PC-9 (cell line): ENCODE measurements at regions not wholly inside any gene's neighbourhood (a gene's known extent, or its start where the extent isn't known, plus 50 kb on each side); places are given as distances from the start of the nearest gene placed in this dataset.

Experiments used
- BruUV-seq: library from RNA; stranded (reverse); fragments of 400-500 nt; replicated peaks from 2 replicates; lab custom pipeline; 2021; lab: Mats Ljungman, UMichigan
- CTCF ChIA-PET: fragments of 300-600 bp; sonication (Branson Sonifier 250); formaldehyde crosslinking; loops from one replicate; lab custom pipeline; 2022; ENCODE audit warnings: antibody characterized with exemption; lab: Charles Lee
- POLR2A ChIA-PET: fragments of 300-600 bp; sonication (Branson Sonifier 250); formaldehyde crosslinking; loops from one replicate; lab custom pipeline; 2022; ENCODE audit warnings: antibody characterized with exemption; ENCODE audit not compliant: unreplicated experiment; lab: Charles Lee
- DNase-seq, 2 experiments: peaks; one replicate each; pipeline versions ENCODE4 v3.0.0 to v3.0.0-alpha.2; 2015 to 2022; ENCODE audit warnings: mixed read lengths in 1 of 2
- H2AFZ ChIP-seq: fragments of 200-600 bp; sonication (generic); 2 replicates; pipeline ENCODE4 v1.8.1; 2017; ENCODE audit warnings: antibody characterized with exemption
- H3F3A ChIP-seq: fragments of 200-600 bp; sonication (generic); 2 replicates; pipeline ENCODE4 v1.8.1; 2017; ENCODE audit warnings: antibody characterized with exemption, mild to moderate bottlenecking, low read depth; ENCODE audit not compliant: insufficient read depth
- H3K27ac ChIP-seq: fragments of 200-600 bp; sonication (generic); 2 replicates; pipeline ENCODE4 v1.6.1; 2016; ENCODE audit warnings: mixed run types
- H3K27me3 ChIP-seq: fragments of 200-600 bp; sonication (generic); 2 replicates; pipeline ENCODE4 v1.6.1; 2016; ENCODE audit warnings: low read depth, mixed run types; ENCODE audit not compliant: insufficient read depth
- H3K36me3 ChIP-seq: fragments of 200-600 bp; sonication (generic); 2 replicates; pipeline ENCODE4 v1.6.1; 2016; ENCODE audit warnings: low read depth, mixed run types
- H3K4me1 ChIP-seq: fragments of 200-600 bp; sonication (generic); replicated peaks from 2 replicates; pipeline ENCODE4 v1.6.1; 2016; ENCODE audit warnings: mixed run types; ENCODE audit not compliant: insufficient read depth
- H3K4me2 ChIP-seq: fragments of 200-600 bp; sonication (generic); 2 replicates; pipeline ENCODE4 v1.6.1; 2017; ENCODE audit warnings: mixed run types
- H3K4me3 ChIP-seq: fragments of 200-600 bp; sonication (generic); 2 replicates; pipeline ENCODE4 v1.6.1; 2016; ENCODE audit warnings: mixed run types
- H3K79me2 ChIP-seq: fragments of 200-600 bp; sonication (generic); 2 replicates; pipeline ENCODE4 v1.6.1; 2017; ENCODE audit warnings: low read depth, mixed run types
- H3K9me2 ChIP-seq: fragments of 200-600 bp; sonication (generic); 2 replicates; pipeline ENCODE4 v1.8.1; 2017; ENCODE audit warnings: mild to moderate bottlenecking; ENCODE audit not compliant: insufficient read depth
- H3K9me3 ChIP-seq: fragments of 200-600 bp; sonication (generic); 2 replicates; pipeline ENCODE4 v1.8.1; 2016; ENCODE audit warnings: low read depth; ENCODE audit not compliant: insufficient read depth
- H4K20me1 ChIP-seq: fragments of 200-600 bp; sonication (generic); 2 replicates; pipeline ENCODE4 v1.8.1; 2017; ENCODE audit not compliant: insufficient read depth
- EZH2 ChIP-seq: fragments of 200-600 bp; sonication (generic); IDR thresholded peaks from 2 replicates; pipeline ENCODE4 v1.8.0; 2017; ENCODE audit warnings: antibody characterized with exemption, low read depth
- intact Hi-C: fragments of 100-400 bp; cut with micrococcal nuclease; formaldehyde crosslinking; loops from one replicate; pipeline ENCODE4 v1.10.0; 2022; ENCODE audit not compliant: unreplicated experiment
- TF ChIP-seq, protein P1 (sequence below): fragments of 200-600 bp; sonication (generic); conservative IDR thresholded peaks from 2 replicates; pipeline ENCODE4 v1.6.1; 2017; ENCODE audit warnings: mixed run types, antibody characterized with exemption, mild to moderate bottlenecking, moderate library complexity

DNA sequence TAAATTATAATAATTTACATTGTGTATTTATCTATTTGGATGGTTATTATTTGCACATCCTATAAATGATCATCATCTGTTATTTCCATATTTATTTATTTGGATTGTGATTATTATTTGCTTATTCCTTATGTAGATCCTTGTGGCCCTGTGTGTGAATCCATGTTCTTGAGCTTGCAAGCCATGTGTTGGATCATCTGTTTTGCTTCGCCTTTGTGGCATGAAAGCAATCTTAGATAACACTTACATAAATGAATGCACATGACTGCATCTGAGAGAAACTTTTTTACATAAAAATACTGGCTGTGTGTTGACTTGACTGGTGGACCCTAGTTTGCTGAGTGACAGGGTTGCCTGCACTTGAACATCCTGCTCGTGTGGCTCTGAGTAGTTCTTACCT is 1024.5 kb upstream of the RBFOX1 start:
- H3K27ac ChIP-seq, result no peak overlapping the region
- DNase-seq, result no peak
- intact Hi-C loops, result no loop called here
- TF ChIP-seq, protein P1, sequence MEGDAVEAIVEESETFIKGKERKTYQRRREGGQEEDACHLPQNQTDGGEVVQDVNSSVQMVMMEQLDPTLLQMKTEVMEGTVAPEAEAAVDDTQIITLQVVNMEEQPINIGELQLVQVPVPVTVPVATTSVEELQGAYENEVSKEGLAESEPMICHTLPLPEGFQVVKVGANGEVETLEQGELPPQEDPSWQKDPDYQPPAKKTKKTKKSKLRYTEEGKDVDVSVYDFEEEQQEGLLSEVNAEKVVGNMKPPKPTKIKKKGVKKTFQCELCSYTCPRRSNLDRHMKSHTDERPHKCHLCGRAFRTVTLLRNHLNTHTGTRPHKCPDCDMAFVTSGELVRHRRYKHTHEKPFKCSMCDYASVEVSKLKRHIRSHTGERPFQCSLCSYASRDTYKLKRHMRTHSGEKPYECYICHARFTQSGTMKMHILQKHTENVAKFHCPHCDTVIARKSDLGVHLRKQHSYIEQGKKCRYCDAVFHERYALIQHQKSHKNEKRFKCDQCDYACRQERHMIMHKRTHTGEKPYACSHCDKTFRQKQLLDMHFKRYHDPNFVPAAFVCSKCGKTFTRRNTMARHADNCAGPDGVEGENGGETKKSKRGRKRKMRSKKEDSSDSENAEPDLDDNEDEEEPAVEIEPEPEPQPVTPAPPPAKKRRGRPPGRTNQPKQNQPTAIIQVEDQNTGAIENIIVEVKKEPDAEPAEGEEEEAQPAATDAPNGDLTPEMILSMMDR, result no peak
- TF ChIP-seq EZH2, result no peak
- no peaks in the 10 kb centered on the region for H3K4me1 ChIP-seq
- no TSS peak for BruUV-seq
- H3K9me3 ChIP-seq, result no peaks in the 10 kb centered on the region
- H3K4me2 ChIP-seq, result no peak overlapping the region
- H4K20me1 ChIP-seq, result no peaks in the 10 kb centered on the region
- H3K27me3 ChIP-seq, result peaks cover 14% of the 10 kb centered on the region; the same call in 1 of the 2 replicates
- ChIA-PET CTCF (no interaction called here), POLR2A (no interaction called here)
- H3K79me2 ChIP-seq, result no peaks in the 10 kb centered on the region
- H3K9me2 ChIP-seq, result no peaks in the 10 kb centered on the region
- no peak overlapping the region for H3K4me3 ChIP-seq
- no peaks in the 10 kb centered on the region for H3F3A ChIP-seq
- H3K36me3 ChIP-seq, result no peaks in the 10 kb centered on the region
- H2AFZ ChIP-seq, result no peak overlapping the region

DNA sequence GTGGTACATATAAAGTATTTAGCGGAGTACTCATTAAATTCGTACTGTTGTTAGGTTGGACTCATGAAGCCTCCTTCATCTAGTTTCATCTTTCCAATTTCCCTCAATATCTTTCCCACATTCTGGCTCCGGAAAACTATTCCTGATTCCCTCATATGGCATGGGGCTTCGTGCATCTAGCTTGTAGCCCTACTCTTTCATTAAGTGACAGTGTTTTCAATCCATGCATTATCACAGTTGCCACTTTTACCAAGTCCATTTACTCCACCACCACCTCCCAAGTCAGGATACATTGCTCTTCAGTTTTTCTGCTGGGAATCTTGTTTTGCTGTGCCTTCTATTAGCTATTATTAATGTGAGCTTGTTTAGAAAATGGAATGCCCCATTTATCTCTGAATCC is 1032.1 kb upstream of the RBFOX1 start:
- ChIA-PET CTCF (no interaction called here), POLR2A (no interaction called here)
- Histone ChIP-seq H3K9me2 (no peaks in the 10 kb centered on the region), H3K9me3 (no peaks in the 10 kb centered on the region), H2AFZ (no peak overlapping the region), H3K27me3 (peaks cover 6% of the 10 kb centered on the region; the same call in 1 of the 2 replicates), H3K4me1 (no peaks in the 10 kb centered on the region), H3K4me2 (no peak overlapping the region), H4K20me1 (no peaks in the 10 kb centered on the region), H3K79me2 (no peaks in the 10 kb centered on the region), H3K4me3 (no peak overlapping the region), H3F3A (no peaks in the 10 kb centered on the region), H3K36me3 (no peaks in the 10 kb centered on the region), H3K27ac (no peak overlapping the region)
- no peak for TF ChIP-seq EZH2
- TF ChIP-seq, protein P1, result no peak
- intact Hi-C loops, result no loop called here
- DNase-seq, result no peak
- BruUV-seq, result no TSS peak

DNA sequence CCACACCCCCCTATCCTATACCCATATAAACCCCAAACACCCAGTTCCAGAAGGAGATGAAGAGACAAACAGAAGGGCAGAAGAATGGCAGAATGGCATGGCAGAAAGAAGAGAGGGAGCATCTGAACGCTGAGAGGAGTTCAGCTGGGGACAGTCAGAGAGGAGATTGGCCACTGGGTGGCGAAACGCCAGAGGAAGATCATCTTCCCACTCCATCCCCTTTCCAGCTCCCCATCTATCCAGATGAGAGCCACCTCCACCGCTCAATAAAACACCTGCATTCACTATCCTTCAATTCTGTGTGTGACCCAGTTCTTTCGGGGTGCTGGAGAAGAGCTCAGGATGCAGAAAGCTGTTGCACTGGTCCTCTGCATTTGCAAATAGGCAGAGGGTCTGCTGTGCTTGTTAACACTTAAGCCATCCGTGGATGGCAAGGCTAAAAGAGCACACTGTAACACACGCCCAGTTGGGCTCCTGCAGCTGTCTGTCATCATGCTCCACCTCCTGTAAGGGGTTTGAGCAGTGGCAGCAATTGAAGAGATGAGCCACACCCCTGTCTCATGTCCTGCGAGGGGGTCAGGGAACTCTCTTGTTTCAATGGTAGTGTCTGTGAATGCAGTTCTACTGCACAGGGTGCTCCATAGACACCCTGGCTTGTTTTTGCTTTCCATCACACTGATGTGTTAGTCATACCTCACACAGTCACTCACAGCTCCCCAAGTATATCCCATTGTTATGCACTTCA is 1034.8 kb upstream of the RBFOX1 start:
- no peak overlapping the region for H3K27ac ChIP-seq
- H3K36me3 ChIP-seq, result no peaks in the 10 kb centered on the region
- no peak overlapping the region for H3K4me2 ChIP-seq
- POLR2A ChIA-PET, result no interaction called here
- H3K79me2 ChIP-seq, result no peaks in the 10 kb centered on the region
- no TSS peak for BruUV-seq
- H3K9me2 ChIP-seq, result no peaks in the 10 kb centered on the region
- H3F3A ChIP-seq, result no peaks in the 10 kb centered on the region
- intact Hi-C loops, result no loop called here
- H3K27me3 ChIP-seq, result peaks cover 20% of the 10 kb centered on the region; the same call in 1 of the 2 replicates
- no peak overlapping the region for H3K4me3 ChIP-seq
- no peaks in the 10 kb centered on the region for H4K20me1 ChIP-seq
- DNase-seq, result no peak
- TF ChIP-seq, protein P1, result no peak
- TF ChIP-seq EZH2, result no peak
- H3K9me3 ChIP-seq, result no peaks in the 10 kb centered on the region
- no peak overlapping the region for H2AFZ ChIP-seq
- H3K4me1 ChIP-seq, result no peaks in the 10 kb centered on the region
- CTCF ChIA-PET, result no interaction called here
